NCI-H2196 (cell line): ENCODE measurements at regions not wholly inside any gene's neighbourhood (a gene's known extent, or its start where the extent isn't known, plus 50 kb on each side); places are given as distances from the start of the nearest gene placed in this dataset.
"Not testable (repeated sequence)": the region's sequence is repeated elsewhere in the genome, so short reads cannot be mapped to it uniquely, and the experiment has no call there.

Experiments
- DNase-seq: peaks from one replicate; lab custom pipeline; 2025; ENCODE audit not compliant: unreplicated experiment; lab: John Stamatoyannopoulos, UW

- DNase-seq, result no peak
Measured at GRCh38 chr5:106637275-106637674, 1033.5 kb downstream of the EFNA5 start.

- no peak for DNase-seq
Measured at GRCh38 chr5:106634375-106634774, 1036.4 kb downstream of the EFNA5 start.

GRCh38 chr5:106633825-106634224 lies 1036.9 kb downstream of the EFNA5 start:
- no peak for DNase-seq

- DNase-seq, result not testable (repeated sequence)
Measured at GRCh38 chr5:106628456-106628855, 1042.3 kb downstream of the EFNA5 start.

GRCh38 chr5:106610041-106610440 lies 1060.7 kb downstream of the EFNA5 start:
- no peak for DNase-seq

GRCh38 chr5:106601620-106602019 lies 1069.1 kb downstream of the EFNA5 start:
- DNase-seq, result no peak

GRCh38 chr5:106600803-106601202 lies 1069.9 kb downstream of the EFNA5 start:
- DNase-seq, result no peak

- DNase-seq, result no peak
Measured at GRCh38 chr5:106595864-106596263, 1074.9 kb downstream of the EFNA5 start.

- no peak for DNase-seq
Measured at GRCh38 chr5:106584268-106584667, 1086.5 kb downstream of the EFNA5 start.

GRCh38 chr5:106578736-106579135 lies 1092.0 kb downstream of the EFNA5 start:
- DNase-seq, result no peak

GRCh38 chr5:106574820-106575219 lies 1095.9 kb downstream of the EFNA5 start:
- no peak for DNase-seq

GRCh38 chr5:106566031-106566430 lies 1104.7 kb downstream of the EFNA5 start:
- DNase-seq, result no peak

GRCh38 chr5:106545325-106545724 lies 1125.4 kb downstream of the EFNA5 start:
- no peak for DNase-seq

GRCh38 chr5:106543330-106543729 lies 1127.4 kb downstream of the EFNA5 start:
- DNase-seq, result no peak

- no peak for DNase-seq
Measured at GRCh38 chr5:106530150-106530549, 1140.6 kb downstream of the EFNA5 start.

- no peak for DNase-seq
Measured at GRCh38 chr5:106525438-106525837, 1145.3 kb downstream of the EFNA5 start.

GRCh38 chr5:106523852-106524251 lies 1146.9 kb downstream of the EFNA5 start:
- no peak for DNase-seq

- no peak for DNase-seq
Measured at GRCh38 chr5:106522296-106522695, 1148.4 kb downstream of the EFNA5 start.

- no peak for DNase-seq
Measured at GRCh38 chr5:106521701-106522100, 1149.0 kb downstream of the EFNA5 start.

GRCh38 chr5:106510321-106510720 lies 1160.4 kb downstream of the EFNA5 start:
- no peak for DNase-seq

GRCh38 chr5:106508894-106509293 lies 1161.8 kb downstream of the EFNA5 start:
- DNase-seq, result no peak

GRCh38 chr5:106493910-106494309 lies 1176.8 kb downstream of the EFNA5 start:
- no peak for DNase-seq

- DNase-seq, result no peak
Measured at GRCh38 chr5:106489004-106489403, 1181.7 kb downstream of the EFNA5 start.

- no peak for DNase-seq
Measured at GRCh38 chr5:106488407-106488806, 1182.3 kb downstream of the EFNA5 start.
